CD14-positive monocyte (primary cell): ENCODE measurements at regions not wholly inside any gene's neighbourhood (a gene's known extent, or its start where the extent isn't known, plus 50 kb on each side); places are given as distances from the start of the nearest gene placed in this dataset.

ENCODE experiments used
- DNase-seq, 3 donors: peaks; one replicate each; pipeline ENCODE4 v3.0.0-alpha.2; 2011 to 2022
- H2AFZ ChIP-seq: 2 replicates; pipeline ENCODE4 v1.6.0; 2012; ENCODE audit warnings: mild to moderate bottlenecking, low read depth, low read length, inconsistent platforms; ENCODE audit not compliant: insufficient read depth, poor library complexity, severe bottlenecking
- H3K27ac ChIP-seq, 2 donors: 1 replicate in 1 of 2; 2 replicates in 1 of 2; pipeline ENCODE4 v1.5.1; 2012 to 2013; ENCODE audit warnings: low read length in 2 of 2, control low read depth in 1 of 2, inconsistent platforms in 1 of 2, low read depth in 1 of 2, mild to moderate bottlenecking in 1 of 2
- H3K27me3 ChIP-seq, 2 donors: one replicate each; pipeline versions ENCODE4 v1.6.0 to v1.6.1; 2011 to 2013; ENCODE audit warnings: low read length in 2 of 2; ENCODE audit not compliant: control insufficient read depth in 2 of 2, insufficient read depth in 2 of 2
- H3K36me3 ChIP-seq, 2 donors: replicated peaks in 1 of 2; 1 replicate in 1 of 2; 2 replicates in 1 of 2; pipeline versions ENCODE4 v1.5.1 to v1.6.1; 2012 to 2013; ENCODE audit warnings: low read length in 2 of 2, control low read depth in 1 of 2, inconsistent platforms in 1 of 2, mild to moderate bottlenecking in 1 of 2; ENCODE audit not compliant: insufficient read depth in 2 of 2, control insufficient read depth in 1 of 2
- H3K4me1 ChIP-seq, 2 donors: 1 replicate in 1 of 2; 2 replicates in 1 of 2; pipeline versions ENCODE4 v1.5.1 to v1.6.1; 2012 to 2013; ENCODE audit warnings: low read length in 2 of 2, control low read depth in 1 of 2, inconsistent platforms in 1 of 2, mild to moderate bottlenecking in 1 of 2, moderate library complexity in 1 of 2; ENCODE audit not compliant: insufficient read depth in 2 of 2, control insufficient read depth in 1 of 2
- H3K4me2 ChIP-seq: replicated peaks from 2 replicates; pipeline ENCODE3; 2012; ENCODE audit warnings: low read length, moderate library complexity, mild to moderate bottlenecking; ENCODE audit not compliant: poor library complexity, severe bottlenecking; ENCODE audit errors: extremely low read depth
- H3K4me3 ChIP-seq, 3 experiments: fragments of 200-600 bp in 1 of 3; sonication (generic) in 1 of 3; replicated peaks in 1 of 3; 1 replicate in 2 of 3; 2 replicates in 1 of 3; pipeline ENCODE4 v1.5.1; 2011 to 2013; ENCODE audit warnings: low read length in 3 of 3, mild to moderate bottlenecking in 3 of 3, control low read depth in 2 of 3, low read depth in 2 of 3, inconsistent platforms in 1 of 3, moderate library complexity in 1 of 3
- H3K79me2 ChIP-seq: 2 replicates; pipeline ENCODE4 v1.6.0; 2012; ENCODE audit warnings: mild to moderate bottlenecking, control low read depth, inconsistent platforms, low read length, moderate library complexity; ENCODE audit not compliant: insufficient read depth
- H3K9ac ChIP-seq: 2 replicates; pipeline ENCODE4 v1.6.0; 2017; ENCODE audit warnings: low read length, mild to moderate bottlenecking; ENCODE audit not compliant: insufficient read depth, poor library complexity, severe bottlenecking
- H3K9me3 ChIP-seq, 2 donors: replicated peaks in 1 of 2; 1 replicate in 1 of 2; 2 replicates in 1 of 2; pipeline versions ENCODE4 v1.5.1 to v1.6.1; 2012 to 2013; ENCODE audit warnings: low read length in 2 of 2, control low read depth in 1 of 2; ENCODE audit not compliant: control insufficient read depth in 1 of 2, insufficient read depth in 1 of 2
- H4K20me1 ChIP-seq: 2 replicates; pipeline ENCODE4 v1.6.0; 2012; ENCODE audit warnings: mild to moderate bottlenecking, low read length, control low read depth, moderate library complexity; ENCODE audit not compliant: insufficient read depth
- H3K27ac Mint-ChIP-seq, 7 donors: one replicate each; pipeline ENCODE4 v1.8.0; 2020; ENCODE audit warnings: mild to moderate bottlenecking in 7 of 7, mixed read lengths in 7 of 7, moderate library complexity in 6 of 7, inconsistent platforms in 2 of 7
- H3K27me3 Mint-ChIP-seq, 3 donors: one replicate each; pipeline ENCODE4 v1.8.0; 2021 to 2022; ENCODE audit warnings: low read depth in 3 of 3, mild to moderate bottlenecking in 3 of 3, mixed read lengths in 3 of 3, moderate library complexity in 3 of 3, inconsistent platforms in 1 of 3
- H3K36me3 Mint-ChIP-seq, 2 donors: one replicate each; pipeline ENCODE4 v1.8.0; 2020; ENCODE audit warnings: mixed read lengths in 2 of 2, inconsistent platforms in 1 of 2, mild to moderate bottlenecking in 1 of 2
- H3K4me1 Mint-ChIP-seq: one replicate; pipeline ENCODE4 v1.8.0; 2020; ENCODE audit warnings: mild to moderate bottlenecking, mixed read lengths
- H3K4me3 Mint-ChIP-seq, 2 donors: one replicate each; pipeline ENCODE4 v1.8.0; 2020; ENCODE audit warnings: mild to moderate bottlenecking in 2 of 2, mixed read lengths in 2 of 2, moderate library complexity in 1 of 2
- H3K9me3 Mint-ChIP-seq, 7 donors: one replicate each; pipeline ENCODE4 v1.8.0; 2020 to 2022; ENCODE audit warnings: mixed read lengths in 7 of 7, mild to moderate bottlenecking in 6 of 7, moderate library complexity in 6 of 7, inconsistent platforms in 2 of 7
- CTCF ChIP-seq: fragments of 200-600 bp; IDR thresholded peaks from one replicate; pipeline ENCODE4 v1.8.0; 2022; ENCODE audit warnings: antibody characterized with exemption, mild to moderate bottlenecking
- WGBS: methylation state at CpG from one replicate; pipeline ENCODE4 v1.1.5; 2013; ENCODE audit warnings: missing lambda C conversion rate; ENCODE audit not compliant: insufficient coverage; 5-methylcytosine and 5-hydroxymethylcytosine counted together
- intact Hi-C, 2 donors: fragments of 100-400 bp; cut with micrococcal nuclease; formaldehyde crosslinking; loops; one replicate each; pipeline versions ENCODE4 v1.15.0 to v1.15.1; 2023

DNA sequence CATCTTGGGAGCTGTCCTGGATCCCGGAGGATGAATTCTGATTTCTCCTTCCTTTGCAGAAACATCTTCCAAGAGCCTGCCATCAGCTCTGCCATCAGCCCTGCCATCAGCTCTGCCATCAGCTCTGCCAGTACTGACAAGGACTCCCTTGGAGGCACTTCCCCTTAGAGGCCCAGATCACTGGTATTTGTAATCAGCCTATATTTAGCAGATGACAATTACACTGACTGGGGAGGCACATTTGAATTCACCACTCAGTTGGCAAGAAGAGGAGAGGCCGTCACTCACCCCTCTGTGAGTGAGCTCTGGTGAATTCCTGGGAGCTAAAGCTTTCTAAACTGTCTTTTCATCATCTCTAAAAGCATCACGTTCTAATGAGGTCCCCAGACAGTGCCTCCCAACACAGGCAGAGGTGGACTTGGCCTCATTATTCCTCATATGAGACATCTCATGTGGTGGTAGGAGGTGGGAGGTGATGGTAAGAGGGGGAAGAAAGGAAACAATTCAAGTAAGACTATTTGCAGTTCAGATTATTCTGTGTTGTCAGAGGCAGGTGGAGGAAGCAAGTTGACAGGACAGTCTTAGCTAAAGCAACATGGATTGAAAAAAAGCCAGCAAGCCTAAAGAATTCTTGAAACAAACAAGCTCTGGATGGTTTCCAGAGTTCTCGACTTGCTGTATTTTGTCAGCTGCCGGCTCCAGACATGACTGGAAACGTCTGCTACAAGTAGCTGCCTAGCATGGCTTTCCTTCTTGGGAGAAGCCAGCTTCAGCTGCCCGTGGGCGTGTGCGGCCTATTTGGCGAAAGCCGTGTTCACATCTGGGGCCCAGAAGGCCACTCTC lies 771.7 kb downstream of the TBC1D22A start:
- no peaks in the 10 kb centered on the region for H4K20me1 ChIP-seq
- intact Hi-C loops: no loop called here
- 94% methylated on average over 7 of the region's 11 CpGs for WGBS
- H3K27me3 ChIP-seq: no peaks in the 10 kb centered on the region
- no peaks in the 10 kb centered on the region for H3K36me3 ChIP-seq
- Mint-ChIP-seq H3K36me3 (no peaks in the 10 kb centered on the region), H3K9me3 (peaks cover 7 to 22% (median 12%) of the 10 kb centered on the region in 7 donors), H3K27ac (no peak overlapping the region), H3K4me3 (no peak overlapping the region), H3K4me1 (no peaks in the 10 kb centered on the region), H3K27me3 (peaks cover 0 to 2% (median under 1%) of the 10 kb centered on the region in 3 donors)
- H3K4me3 ChIP-seq: no peak overlapping the region
- no peaks in the 10 kb centered on the region for H3K4me1 ChIP-seq
- H3K4me2 ChIP-seq: no peak overlapping the region
- TF ChIP-seq CTCF: no peak
- no peak overlapping the region for H3K9ac ChIP-seq
- no peak overlapping the region for H3K27ac ChIP-seq
- no peak overlapping the region for H2AFZ ChIP-seq
- H3K9me3 ChIP-seq: peaks cover 0 to 7% of the 10 kb centered on the region in 2 donors
- no peaks in the 10 kb centered on the region for H3K79me2 ChIP-seq
- DNase-seq: no peak

DNA sequence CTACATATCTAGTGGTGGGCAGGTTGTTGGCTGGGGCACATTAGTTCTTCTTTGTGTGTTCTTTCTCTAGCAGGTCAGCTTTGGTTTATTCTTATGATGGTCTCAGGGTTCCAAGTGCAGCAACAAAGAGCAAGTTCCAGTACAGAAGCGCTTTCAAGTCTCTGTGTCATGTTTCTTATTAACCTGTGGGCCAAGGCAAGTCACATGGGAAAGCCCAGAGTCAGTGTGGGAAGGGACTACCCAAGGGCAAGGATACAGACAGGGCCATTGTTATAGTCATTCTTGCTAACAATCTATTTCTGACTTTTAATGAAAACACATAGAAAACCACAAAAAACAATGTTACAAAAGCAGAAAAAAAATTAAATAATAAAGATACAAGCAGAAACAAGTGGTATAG lies 754.6 kb downstream of the TBC1D22A start:
- Mint-ChIP-seq H3K27ac (no peak overlapping the region), H3K4me1 (no peaks in the 10 kb centered on the region), H3K27me3 (peaks cover 0 to 6% (median 2%) of the 10 kb centered on the region in 3 donors), H3K9me3 (peaks cover 0 to 4% (median 0%) of the 10 kb centered on the region in 7 donors), H3K36me3 (no peaks in the 10 kb centered on the region), H3K4me3 (no peak overlapping the region)
- no peaks in the 10 kb centered on the region for H3K27me3 ChIP-seq
- no peak for DNase-seq
- no peak overlapping the region for H3K27ac ChIP-seq
- no peak overlapping the region for H3K4me3 ChIP-seq
- intact Hi-C loops: no loop called here
- no peak overlapping the region for H2AFZ ChIP-seq
- no peak overlapping the region for H3K9ac ChIP-seq
- H3K79me2 ChIP-seq: no peaks in the 10 kb centered on the region
- no peaks in the 10 kb centered on the region for H3K36me3 ChIP-seq
- H3K4me1 ChIP-seq: no peaks in the 10 kb centered on the region
- 57% methylated on average over 1 of the region's 1 CpG for WGBS
- no peak for TF ChIP-seq CTCF
- H4K20me1 ChIP-seq: no peaks in the 10 kb centered on the region
- H3K9me3 ChIP-seq: no peaks in the 10 kb centered on the region
- no peak overlapping the region for H3K4me2 ChIP-seq
